SK-N-MC (cell line): ENCODE measurements at regions not wholly inside any gene's neighbourhood (a gene's known extent, or its start where the extent isn't known, plus 50 kb on each side); places are given as distances from the start of the nearest gene placed in this dataset.

ENCODE experiments used
- EZH2 ChIP-seq: fragments of 200-600 bp; sonication (generic); IDR thresholded peaks from one replicate; pipeline ENCODE4 v1.6.1; 2017; ENCODE audit warnings: antibody characterized with exemption
- POLR2AphosphoS5 ChIP-seq: IDR thresholded peaks from 2 replicates; pipeline ENCODE4 v1.6.1; 2012; ENCODE audit warnings: mild to moderate bottlenecking, low read depth, low read length, borderline replicate concordance

DNA sequence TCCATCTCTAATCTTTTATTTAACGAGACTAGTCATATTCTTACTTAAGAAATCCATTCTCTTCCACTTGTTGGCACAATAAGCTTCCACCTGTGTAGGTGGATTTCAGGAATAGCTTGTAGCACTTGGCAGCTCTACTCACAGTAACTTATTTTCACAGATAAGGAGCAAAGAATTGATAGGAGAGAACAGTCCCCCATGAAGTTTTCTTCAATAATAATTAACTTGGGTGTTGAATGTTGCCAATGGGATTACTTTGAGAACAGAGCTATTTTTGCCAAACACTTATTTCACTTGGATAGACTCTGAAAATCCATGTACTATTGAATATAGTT is 1388.6 kb upstream of the PIK3C3 start:
- TF ChIP-seq EZH2 (no peak), POLR2AphosphoS5 (no peak)
